ENCODE measurements at regions not wholly inside any gene's neighbourhood (a gene's known extent, or its start where the extent isn't known, plus 50 kb on each side); places are given as distances from the start of the nearest gene placed in this dataset.

- TF ChIP-seq, protein P1, sequence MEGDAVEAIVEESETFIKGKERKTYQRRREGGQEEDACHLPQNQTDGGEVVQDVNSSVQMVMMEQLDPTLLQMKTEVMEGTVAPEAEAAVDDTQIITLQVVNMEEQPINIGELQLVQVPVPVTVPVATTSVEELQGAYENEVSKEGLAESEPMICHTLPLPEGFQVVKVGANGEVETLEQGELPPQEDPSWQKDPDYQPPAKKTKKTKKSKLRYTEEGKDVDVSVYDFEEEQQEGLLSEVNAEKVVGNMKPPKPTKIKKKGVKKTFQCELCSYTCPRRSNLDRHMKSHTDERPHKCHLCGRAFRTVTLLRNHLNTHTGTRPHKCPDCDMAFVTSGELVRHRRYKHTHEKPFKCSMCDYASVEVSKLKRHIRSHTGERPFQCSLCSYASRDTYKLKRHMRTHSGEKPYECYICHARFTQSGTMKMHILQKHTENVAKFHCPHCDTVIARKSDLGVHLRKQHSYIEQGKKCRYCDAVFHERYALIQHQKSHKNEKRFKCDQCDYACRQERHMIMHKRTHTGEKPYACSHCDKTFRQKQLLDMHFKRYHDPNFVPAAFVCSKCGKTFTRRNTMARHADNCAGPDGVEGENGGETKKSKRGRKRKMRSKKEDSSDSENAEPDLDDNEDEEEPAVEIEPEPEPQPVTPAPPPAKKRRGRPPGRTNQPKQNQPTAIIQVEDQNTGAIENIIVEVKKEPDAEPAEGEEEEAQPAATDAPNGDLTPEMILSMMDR (IDR thresholded peaks at IDR 0.05): no peak
- TF ChIP-seq, protein P2, sequence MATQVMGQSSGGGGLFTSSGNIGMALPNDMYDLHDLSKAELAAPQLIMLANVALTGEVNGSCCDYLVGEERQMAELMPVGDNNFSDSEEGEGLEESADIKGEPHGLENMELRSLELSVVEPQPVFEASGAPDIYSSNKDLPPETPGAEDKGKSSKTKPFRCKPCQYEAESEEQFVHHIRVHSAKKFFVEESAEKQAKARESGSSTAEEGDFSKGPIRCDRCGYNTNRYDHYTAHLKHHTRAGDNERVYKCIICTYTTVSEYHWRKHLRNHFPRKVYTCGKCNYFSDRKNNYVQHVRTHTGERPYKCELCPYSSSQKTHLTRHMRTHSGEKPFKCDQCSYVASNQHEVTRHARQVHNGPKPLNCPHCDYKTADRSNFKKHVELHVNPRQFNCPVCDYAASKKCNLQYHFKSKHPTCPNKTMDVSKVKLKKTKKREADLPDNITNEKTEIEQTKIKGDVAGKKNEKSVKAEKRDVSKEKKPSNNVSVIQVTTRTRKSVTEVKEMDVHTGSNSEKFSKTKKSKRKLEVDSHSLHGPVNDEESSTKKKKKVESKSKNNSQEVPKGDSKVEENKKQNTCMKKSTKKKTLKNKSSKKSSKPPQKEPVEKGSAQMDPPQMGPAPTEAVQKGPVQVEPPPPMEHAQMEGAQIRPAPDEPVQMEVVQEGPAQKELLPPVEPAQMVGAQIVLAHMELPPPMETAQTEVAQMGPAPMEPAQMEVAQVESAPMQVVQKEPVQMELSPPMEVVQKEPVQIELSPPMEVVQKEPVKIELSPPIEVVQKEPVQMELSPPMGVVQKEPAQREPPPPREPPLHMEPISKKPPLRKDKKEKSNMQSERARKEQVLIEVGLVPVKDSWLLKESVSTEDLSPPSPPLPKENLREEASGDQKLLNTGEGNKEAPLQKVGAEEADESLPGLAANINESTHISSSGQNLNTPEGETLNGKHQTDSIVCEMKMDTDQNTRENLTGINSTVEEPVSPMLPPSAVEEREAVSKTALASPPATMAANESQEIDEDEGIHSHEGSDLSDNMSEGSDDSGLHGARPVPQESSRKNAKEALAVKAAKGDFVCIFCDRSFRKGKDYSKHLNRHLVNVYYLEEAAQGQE (IDR thresholded peaks at IDR 0.05; ENCODE audit: insufficient read depth in 1 of 2, low read depth in 2 of 2, low read length in 1 of 2): no peak
- no peak for TF ChIP-seq POLR2AphosphoS5 (IDR thresholded peaks at IDR 0.05; ENCODE audit: low read depth, low read length)
These were observed 269.9 kb upstream of the TUSC1 start for GRCh38 chr9:25948182-25948581.
